ENCODE measurements at regions not wholly inside any gene's neighbourhood (a gene's known extent, or its start where the extent isn't known, plus 50 kb on each side); places are given as distances from the start of the nearest gene placed in this dataset.

DNA sequence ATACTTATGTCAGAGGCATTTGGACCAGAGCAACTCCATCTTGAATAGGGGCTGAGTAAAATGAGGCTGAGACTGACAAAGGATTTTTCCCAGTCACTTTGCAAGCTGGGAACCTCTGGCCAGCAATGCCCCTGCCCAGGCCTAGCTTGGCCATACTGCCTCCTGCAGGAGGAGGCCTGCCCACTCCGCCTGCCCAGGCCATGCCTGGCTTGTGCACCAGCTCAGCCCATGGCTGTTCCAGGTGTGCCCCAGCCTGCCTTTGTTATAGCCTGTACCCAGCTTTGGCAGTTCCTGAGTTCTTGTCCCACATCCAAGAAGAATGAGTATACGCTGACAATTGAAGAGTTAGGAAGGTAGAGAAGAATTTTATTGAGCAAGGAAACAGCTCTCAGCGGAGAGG lies 176.1 kb downstream of the AASDH start:
- POLR2A ChIA-PET: no interaction called here
- CTCF ChIA-PET: no interaction called here

DNA sequence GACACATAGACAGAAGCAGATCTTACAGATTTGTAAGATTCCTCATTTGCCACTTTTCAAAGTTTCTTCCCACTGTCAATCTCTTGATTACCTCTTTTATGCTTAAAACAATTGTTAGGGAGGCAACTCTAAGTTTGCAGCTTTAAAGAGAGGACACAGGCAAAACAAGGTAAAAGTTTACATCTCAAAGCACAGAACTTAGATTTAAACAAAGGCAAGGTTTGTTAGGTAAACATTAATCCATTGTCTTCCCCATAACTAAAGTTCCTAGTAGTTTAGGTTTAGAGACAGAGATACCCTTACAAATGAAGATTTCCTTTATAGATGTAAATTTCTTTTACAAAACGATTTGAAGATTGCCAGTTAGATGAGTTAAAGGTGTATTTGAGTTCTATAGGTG lies 176.9 kb downstream of the AASDH start:
- ChIA-PET CTCF (no interaction called here), POLR2A (no interaction called here)

DNA sequence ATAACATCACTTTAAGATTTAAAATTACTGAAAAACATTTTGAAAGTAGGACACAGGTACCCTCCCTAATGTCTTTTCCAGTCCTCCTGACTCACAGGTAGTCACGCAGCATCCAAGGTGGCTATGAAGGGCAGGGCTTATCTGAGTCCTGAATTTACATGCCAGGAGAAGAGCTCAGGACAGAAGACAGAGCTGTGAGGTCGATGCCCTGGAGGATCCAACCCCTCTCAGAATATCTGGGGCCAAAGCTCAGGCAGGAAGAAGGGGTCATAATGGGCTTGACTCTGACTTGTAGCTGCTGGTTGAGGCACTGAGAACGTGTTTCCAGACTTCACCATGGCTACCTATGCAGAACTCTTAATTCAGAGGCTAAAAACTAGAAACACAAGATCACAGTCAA lies 177.5 kb downstream of the AASDH start:
- POLR2A ChIA-PET: no interaction called here
- CTCF ChIA-PET: no interaction called here

DNA sequence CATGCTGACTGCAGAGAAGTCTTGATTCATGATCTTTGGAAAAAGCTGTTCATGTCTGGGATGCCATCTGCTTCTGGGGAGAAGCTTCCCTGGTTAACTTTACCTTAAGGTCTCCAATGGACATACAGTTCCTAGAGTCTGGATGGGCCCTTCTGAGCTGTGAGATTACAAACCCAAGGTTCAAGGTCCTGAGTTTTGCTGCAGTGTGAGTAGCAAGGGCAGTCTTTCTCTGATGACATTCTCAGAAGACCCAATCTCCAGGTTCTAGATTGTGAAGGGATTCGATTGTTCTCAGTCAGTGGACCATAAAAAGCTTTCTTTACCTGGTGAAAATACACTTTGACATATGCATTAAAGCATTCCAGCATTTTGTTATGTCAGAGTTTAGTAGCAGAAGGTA lies 179.2 kb downstream of the AASDH start:
- CTCF ChIA-PET: no interaction called here

DNA sequence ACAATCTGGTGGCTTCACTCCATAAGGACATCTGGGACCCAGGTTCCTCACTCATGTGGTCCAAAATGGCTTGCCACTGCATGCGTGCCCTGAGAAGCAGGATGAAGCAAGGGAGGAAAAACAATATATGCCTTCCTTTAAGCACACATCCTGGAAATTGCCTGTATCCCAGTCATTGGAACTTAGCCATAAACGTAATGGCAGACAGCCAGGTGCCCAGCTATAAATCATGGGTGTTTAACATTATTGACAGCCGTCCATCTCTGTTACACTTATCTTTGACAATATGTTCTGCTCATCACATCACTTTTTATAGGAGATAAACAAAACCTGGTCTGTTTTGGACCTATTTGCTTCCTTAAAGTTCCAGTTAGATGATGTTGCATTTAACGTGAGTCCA lies 181.0 kb downstream of the AASDH start:
- CTCF ChIA-PET: no interaction called here
- POLR2A ChIA-PET: no interaction called here

More for the DNA sequence above, 179.2 kb downstream of the AASDH start:
- POLR2A ChIA-PET: no interaction called here

DNA sequence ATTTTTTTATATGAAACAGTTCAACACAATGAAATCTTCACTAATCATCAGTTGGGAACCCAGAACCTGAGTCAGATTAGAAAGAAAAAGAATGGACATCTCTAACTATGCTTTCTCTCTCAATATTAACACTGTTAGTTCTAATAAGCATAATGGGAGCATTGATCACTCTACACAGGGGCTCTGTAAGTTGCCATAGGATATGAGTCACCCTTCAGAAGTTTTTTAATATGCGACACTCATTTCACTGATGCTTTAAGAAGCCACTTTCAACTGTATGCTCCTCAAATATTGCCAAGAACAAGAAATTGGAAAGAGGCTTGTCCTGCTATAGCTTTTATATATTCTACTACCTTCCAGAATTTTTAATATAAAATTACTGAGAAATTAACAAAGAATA lies 187.0 kb downstream of the AASDH start:
- POLR2A ChIA-PET: no interaction called here
- CTCF ChIA-PET: no interaction called here

DNA sequence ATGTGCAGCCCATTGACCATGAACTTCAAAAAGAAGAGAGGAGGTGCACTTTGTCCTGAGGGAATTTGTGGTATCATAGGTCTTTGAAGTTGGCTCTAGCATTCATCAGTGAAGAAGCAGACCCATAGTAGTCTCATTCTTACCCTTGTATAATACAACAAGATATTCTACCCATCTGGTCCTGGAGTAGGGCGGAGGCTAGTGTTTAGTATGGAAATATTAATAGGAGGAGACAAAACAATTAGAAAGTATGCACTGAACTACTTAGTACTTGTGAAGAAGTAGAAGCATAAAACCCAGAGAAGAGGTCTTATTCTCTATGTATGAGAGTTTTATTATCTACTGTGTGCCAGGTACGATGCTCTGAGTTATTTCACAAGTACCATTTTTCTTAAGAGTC lies 189.0 kb downstream of the AASDH start:
- POLR2A ChIA-PET: no interaction called here
- CTCF ChIA-PET: no interaction called here

DNA sequence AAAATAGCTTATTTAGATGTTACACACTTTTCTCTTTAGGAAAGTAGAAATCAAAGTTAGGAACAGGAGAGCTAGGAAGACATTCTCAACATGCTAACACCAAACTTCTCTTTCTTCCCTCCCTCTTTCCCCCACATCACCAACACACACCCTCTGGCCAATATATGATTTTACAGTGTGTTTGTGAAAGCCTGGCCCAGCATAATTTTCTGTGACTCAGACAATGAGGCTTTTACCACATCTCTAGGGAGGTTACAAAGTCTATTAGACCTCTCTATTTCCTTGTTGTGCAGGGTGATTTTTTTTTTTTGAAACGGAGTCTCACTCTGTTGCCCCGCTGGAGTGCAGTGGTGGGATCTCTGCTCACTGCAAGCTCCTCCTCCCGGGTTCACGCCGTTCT lies 189.9 kb downstream of the AASDH start:
- ChIA-PET CTCF (no interaction called here), POLR2A (no interaction called here)

DNA sequence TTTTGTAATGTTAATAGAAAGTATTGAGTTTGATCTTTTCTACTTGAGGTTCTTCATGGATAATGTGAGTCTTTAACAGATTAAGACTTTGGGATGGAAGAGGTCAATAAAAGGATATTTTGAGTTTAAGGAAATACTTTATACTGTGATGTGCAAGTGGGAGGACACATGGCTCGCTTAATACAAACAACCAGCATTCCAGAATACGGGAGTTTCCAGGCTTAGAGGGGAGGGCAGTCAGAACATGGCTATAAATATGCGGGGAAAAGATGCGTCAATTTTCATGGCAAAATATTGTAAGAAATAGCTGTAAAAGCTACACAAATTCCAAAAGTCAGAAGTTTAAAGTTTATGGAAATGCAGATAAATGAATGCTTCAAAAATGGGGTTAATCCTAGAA lies 192.3 kb downstream of the AASDH start:
- POLR2A ChIA-PET: no interaction called here

DNA sequence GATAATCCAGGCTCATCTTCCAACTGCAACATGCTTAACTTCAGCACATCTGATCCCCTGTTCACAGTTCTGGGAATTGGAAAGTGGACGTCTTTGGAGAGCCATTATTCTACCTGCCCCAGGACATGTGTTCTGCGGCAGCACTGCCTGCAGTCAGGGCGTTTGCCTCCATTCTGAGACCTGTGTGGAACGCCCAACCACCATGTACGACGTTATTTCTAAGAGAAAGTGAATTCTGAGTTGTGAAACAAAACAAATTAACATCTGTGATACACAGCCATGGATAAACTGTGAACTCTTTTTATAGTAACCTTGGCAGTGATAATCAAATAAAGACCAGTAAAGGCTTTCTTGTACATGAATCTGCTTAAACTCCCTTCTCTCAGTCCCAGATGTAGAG lies 195.8 kb downstream of the AASDH start:
- CTCF ChIA-PET: no interaction called here
- POLR2A ChIA-PET: no interaction called here

More for the DNA sequence above, 192.3 kb downstream of the AASDH start:
- CTCF ChIA-PET: no interaction called here

DNA sequence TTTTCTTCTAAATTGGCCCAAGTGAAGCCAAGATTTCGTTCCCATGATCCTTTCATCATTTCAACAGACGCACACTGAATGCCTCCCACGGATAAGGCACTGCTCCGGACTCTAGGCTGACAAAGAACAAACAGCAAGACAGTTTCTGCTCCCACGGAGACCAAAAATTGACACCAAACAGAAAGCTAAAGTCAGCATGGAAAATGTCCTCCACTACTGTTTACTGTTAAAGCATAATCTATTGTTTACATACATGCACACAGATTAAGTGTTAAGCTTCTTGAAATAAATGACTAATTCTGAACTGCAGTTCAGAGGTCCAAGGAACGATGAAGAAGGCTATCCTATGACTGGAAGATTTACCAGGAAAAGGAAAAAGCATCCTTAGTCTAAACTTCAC lies 199.6 kb downstream of the AASDH start:
- CTCF ChIA-PET: no interaction called here
- POLR2A ChIA-PET: interaction anchor here (0.6 kb wide), 1 partner anchor 850 kb away, joined by 3 read pairs; no protein-coding TSS in a partner anchor

DNA sequence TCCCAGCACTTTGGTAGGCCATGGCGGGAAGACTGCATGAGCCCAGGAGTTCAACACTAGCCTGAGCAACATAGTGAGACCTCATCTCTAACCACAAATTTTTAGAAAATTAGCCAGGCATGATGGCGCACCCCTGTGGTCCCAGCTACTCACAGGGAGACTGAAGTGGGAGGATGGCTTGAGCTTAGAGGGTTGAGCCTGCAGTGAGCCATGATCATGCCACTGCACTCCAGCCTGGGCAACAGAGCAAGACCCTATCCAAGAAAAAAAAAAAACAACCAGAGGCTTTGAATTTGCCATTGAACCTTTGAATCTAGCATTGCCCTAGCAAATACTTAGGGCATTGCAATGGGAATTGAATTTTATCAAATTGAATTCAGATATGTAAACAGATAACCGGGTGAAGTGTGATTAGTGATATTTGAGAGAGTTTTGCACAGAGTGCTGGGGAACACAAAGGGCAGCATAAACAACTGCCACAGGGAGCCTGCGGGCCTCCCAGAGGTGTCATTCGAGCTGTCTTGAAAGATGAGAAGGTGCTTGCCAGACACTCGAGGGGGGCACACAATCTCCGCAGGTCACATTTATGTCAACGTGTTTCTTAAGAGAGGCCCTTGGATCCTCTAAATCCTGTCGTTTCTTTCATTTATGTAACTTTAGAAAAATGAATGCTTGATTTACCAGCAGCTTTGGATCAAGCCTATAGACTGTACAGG lies 200.3 kb downstream of the AASDH start:
- POLR2A ChIA-PET: interaction anchor here (0.6 kb wide), 1 partner anchor 850 kb away, joined by 3 read pairs; no protein-coding TSS in a partner anchor
- CTCF ChIA-PET: no interaction called here

DNA sequence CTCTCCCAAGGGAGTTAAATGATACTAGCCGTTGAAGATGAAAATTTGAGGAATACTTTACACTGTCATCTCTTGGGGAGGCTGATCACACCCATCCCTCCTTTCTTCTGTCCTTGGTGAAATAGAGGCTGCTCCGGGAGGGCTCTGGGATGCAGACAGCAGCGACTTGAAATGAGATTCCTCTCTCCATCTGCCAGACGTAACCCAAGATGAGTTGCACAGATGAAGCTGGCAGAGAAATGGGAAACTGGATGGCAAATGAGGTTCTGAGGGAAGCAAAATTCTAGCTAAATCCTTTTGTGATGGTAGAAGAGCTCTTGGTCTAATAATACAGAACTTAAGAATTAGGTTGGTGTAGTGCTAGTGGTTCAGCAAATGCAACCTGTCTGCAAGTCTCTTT lies 201.4 kb downstream of the AASDH start:
- POLR2A ChIA-PET: no interaction called here
- CTCF ChIA-PET: interaction anchor here (0.6 kb wide), 1 partner anchor 145 kb away, joined by 4 read pairs; no protein-coding TSS in a partner anchor

DNA sequence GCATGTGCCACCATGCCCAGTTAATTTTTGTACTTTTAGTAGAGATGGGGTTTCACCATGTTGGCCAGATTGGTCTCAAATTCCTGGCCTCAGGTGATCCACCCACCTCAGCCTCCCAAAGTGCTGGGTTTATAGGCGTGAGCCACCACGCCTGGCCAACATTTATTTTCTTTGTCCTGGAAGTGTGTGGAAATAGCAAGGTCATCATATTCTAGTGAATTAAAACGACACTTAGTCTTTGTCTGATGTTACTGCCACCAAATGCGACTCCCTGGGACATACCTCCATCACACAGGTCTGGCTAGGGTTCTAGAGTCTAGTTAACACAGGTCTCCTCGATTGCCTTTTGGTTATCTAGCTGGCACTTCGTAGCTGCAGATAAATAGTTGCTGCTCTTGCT lies 203.1 kb downstream of the AASDH start:
- CTCF ChIA-PET: no interaction called here
- POLR2A ChIA-PET: no interaction called here

DNA sequence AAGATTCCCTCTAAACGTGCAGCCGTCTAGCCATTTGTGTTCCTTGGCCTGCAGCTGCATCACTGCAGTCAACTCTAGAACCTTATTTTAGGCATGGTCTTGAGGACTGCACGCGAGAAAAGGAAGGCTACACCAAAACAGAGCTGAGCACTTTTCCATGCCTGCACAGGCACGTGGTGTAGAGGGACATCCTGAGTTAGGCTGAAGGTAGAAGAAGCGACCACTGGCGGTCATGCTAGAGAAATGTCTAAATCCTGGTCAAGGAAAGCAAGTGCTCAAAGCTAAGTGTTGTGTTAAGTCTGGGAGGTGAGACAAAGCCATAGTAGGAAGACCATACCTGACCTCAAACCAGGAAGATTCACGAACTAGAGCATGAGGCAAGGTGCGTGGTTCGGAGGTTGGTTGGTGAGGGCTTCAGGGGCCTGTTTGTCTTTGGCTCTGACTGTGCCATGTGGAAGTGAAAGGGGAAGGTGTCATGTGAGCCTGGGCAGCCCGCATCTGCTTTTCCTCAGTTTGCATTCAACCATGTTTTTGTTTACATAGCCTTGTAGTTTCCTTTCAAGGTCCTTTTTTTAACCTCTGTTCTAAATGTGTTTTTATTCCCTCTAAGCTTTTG lies 203.8 kb downstream of the AASDH start:
- CTCF ChIA-PET: no interaction called here
- POLR2A ChIA-PET: no interaction called here

DNA sequence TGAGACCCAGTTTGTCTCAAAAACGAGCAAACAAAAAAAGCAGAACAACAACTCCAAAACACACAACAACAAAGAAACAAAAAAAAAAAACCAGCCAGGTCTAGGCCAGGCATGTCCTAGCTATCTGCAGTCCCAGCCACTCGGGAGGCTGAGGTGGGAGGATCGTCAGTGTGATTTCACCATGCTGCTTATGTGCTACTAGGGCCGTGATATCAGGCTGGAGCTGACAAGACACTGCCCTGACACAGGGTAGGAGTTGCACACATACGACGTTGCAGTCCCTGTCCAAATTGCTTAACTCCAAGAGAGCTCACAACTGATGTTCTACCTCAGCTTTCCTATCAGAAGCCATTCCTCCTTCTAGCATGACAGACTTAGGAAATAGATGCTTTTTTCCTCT lies 204.9 kb downstream of the AASDH start:
- POLR2A ChIA-PET: no interaction called here
- CTCF ChIA-PET: no interaction called here

DNA sequence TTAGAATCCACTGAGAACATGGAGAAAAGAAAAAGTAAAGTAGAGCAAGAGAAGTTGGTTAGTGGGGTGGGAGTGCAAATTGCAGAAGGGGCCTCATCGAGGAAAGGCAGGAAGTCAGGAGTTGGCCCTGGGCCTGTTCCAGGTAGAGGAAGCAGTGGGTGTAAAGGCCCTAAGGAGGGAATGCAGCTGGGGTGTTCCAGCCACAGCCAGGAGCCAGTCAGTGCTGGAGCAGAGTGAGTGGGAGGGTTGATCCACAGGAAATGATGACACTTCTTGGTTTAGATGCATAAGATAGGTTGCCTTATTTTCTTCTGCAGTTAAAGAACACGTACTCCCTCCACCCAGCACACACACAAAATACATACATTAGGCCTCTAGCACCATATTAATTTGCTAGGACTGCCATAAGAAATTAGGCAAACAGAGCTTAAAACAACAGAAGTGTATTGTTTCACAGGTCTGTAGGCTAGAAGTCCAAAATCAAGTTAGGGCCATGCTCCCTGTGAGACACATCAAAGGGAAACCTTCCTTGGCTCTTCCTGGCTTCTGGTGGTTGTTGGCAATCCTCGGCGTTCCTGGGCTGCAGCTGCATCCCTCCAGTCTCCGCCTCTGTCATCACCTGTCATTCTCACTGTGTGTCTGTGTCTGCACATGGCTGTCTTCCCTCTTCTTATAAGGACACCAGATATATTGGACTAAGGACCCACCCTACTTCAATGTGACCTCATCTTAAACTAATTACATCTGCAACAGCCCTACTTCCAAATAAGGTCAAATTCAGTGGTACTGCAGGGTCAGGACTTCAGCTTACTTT lies 205.9 kb downstream of the AASDH start:
- ChIA-PET CTCF (no interaction called here), POLR2A (no interaction called here)

DNA sequence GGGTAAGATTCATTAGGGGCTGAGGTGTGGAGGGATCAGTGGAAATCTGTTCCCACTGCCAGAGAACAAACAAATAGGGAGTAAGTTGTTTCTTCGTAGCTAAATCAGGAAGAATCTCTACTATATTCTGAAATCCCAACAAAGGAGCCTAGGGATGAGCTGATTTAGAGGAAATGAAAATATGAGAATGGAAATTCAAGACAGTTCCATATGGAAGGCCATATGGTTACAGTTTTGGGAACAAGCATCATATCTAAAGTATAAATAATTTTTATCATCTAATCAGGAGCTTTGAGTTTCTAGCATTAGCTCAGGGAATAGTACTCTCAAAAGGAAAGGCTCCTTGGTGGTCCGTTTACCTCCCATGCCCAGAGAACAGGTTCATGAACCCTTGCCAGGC lies 218.2 kb downstream of the AASDH start:
- ChIA-PET CTCF (no interaction called here), POLR2A (no interaction called here)

DNA sequence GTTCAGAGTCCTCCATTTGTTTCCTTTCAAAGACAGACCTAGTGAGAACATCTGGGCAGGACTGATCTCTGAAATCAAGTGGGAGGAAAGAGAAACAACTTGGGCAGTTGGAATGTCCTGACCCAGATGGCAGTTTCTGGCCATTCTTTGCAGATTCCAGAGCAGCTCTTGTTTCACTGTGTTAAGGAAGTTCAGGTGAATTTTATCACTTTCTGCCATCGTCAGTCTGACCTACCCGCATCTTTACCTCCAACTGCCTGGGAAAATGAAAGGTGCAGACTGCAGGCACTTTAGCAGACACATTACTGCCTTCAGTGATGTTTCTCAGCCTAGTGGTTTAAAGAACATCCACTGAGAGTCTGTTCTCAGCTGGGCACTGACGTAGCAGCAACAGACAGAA lies 216.2 kb downstream of the CEP135 start:
- CTCF ChIA-PET: no interaction called here
- POLR2A ChIA-PET: no interaction called here

DNA sequence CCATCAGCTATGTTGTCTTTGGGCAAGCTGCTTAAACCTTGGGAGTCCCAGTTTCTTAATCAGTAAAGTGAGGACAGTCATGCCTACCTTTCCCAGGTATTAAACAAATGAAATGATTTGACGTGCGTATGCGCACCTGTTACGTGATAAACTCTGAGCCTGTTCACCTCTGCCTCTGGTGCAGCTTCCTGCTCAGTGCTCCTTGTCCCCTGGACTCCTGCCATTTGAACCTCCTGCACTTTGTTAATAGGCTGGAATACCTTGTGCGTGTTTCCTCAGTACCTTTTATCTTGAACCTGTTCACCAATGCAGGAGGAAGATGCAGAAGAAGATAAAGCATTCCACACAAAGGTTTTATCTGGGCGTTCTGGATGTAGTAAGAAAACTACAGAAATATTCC lies 211.9 kb downstream of the CEP135 start:
- CTCF ChIA-PET: no interaction called here
- POLR2A ChIA-PET: no interaction called here

DNA sequence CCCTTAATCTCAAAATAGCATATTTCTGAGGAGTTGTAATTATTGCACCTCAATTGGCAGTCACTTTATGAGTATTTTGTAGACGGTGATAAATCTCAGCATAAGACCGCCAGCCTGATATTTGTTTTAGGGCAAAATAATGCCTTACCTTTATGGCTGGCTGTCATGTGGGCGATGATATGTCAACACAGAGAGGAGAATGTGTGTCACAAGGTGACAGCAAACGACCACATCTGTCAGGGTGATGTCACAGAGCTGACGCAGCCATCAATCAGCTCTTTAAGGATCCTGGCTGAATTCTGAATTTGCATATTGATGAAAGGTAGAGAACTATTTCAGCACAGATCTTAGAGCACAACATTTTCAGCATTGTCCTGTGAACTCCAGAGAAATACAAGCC lies 209.7 kb downstream of the CEP135 start:
- ChIA-PET POLR2A (no interaction called here), CTCF (no interaction called here)

DNA sequence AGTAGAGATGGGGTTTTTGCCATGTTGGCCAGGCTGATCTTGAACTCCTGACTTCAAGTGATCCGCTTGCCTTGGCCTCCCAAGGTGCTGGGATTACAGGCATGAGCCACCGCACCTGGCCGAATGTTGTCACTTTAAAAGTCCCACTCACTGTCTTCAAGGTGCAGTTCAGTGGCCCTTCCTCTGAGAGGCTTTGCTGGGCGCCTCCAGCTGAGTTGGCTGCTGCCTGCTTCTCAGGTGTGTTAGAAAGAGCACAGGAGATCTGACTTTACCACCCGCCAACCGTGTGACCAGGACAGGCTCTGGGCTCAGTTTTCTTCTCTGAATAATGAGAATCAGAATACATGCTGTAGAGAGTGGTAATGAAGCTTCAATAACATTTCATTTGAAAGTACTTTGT lies 207.4 kb downstream of the CEP135 start:
- ChIA-PET CTCF (no interaction called here), POLR2A (no interaction called here)

Measured in activated CD8-positive, alpha-beta memory T cell treated with anti-CD3 and anti-CD28 coated beads for 36 hours (primary cell).